ENCODE measurements at regions not wholly inside any gene's neighbourhood (a gene's known extent, or its start where the extent isn't known, plus 50 kb on each side); places are given as distances from the start of the nearest gene placed in this dataset.
A peak's percentile ranks its signal among the peaks of the same experiment; 100 is the strongest.
"Not testable (repeated sequence)": the region's sequence is repeated elsewhere in the genome, so short reads cannot be mapped to it uniquely, and the experiment has no call there.

DNA sequence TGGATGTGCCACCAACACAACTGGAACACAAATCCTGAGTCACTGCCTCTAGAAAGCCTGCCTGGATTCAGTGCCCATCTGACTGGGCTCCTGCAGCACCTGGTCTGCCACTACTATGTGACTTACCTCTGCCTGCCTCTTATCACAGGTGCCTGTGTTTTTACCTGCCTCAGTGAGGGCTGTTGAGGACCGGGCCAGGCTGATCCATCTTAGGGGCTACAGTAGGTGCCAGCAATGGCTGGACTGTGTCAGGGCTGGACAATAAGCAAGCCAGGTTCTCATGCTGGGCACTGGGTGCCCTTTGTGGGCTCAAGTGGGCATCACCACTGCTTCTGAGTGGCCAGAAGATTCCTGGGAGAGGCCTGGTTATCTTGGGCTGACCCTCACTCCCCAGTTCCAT, 948.6 kb upstream of the TPTE start:
- H3K9me3 ChIP-seq (ENCODE audit: control insufficient read depth in 2 of 3, insufficient read depth in 1 of 3, low read length in 3 of 3); H3K36me3 ChIP-seq (ENCODE audit: control insufficient read depth in 2 of 3, insufficient read depth in 3 of 3, low read length in 3 of 3); H3K27ac ChIP-seq (ENCODE audit: low read depth in 2 of 2, low read length in 2 of 2); H3K27me3 ChIP-seq (ENCODE audit: control insufficient read depth, insufficient read depth, low read length); H3K9ac ChIP-seq (ENCODE audit: low read length in 3 of 3); FAIRE-seq; H3K4me3 ChIP-seq (ENCODE audit: low read length in 3 of 3); H3K4me1 ChIP-seq (ENCODE audit: control insufficient read depth in 2 of 3, insufficient read depth in 2 of 3, low read depth in 1 of 3, low read length in 3 of 3); intact Hi-C loops (cut with DNase I): not testable (repeated sequence)
- peak in 1 of 5 donors; percentile 68 for DNase-seq

DNA sequence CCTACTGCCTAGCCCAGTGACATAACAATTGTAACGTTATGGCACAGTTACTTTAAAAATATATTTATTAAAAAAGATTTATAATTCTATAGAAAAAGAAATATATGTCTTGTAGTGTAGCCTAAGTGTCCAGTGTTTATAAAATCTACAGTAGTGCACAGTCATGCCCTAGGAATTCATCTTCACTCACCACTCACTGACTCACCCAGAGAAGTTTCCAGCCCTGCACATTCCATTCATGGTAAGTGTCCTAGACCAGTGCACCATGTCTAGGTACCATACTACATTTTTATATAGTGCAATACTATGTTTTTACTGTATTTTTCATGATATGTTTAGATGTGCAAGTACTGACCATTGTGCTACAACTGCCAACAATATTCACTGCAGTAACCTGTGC, 947.9 kb upstream of the TPTE start:
- H3K27me3 ChIP-seq (ENCODE audit: control insufficient read depth, insufficient read depth, low read length); H3K9ac ChIP-seq (ENCODE audit: low read length in 3 of 3); H3K4me3 ChIP-seq (ENCODE audit: low read length in 3 of 3); H3K36me3 ChIP-seq (ENCODE audit: control insufficient read depth in 2 of 3, insufficient read depth in 3 of 3, low read length in 3 of 3); H3K9me3 ChIP-seq (ENCODE audit: control insufficient read depth in 2 of 3, insufficient read depth in 1 of 3, low read length in 3 of 3); FAIRE-seq; intact Hi-C loops (cut with DNase I); H3K27ac ChIP-seq (ENCODE audit: low read depth in 2 of 2, low read length in 2 of 2); DNase-seq; H3K4me1 ChIP-seq (ENCODE audit: control insufficient read depth in 2 of 3, insufficient read depth in 2 of 3, low read depth in 1 of 3, low read length in 3 of 3): not testable (repeated sequence)

DNA sequence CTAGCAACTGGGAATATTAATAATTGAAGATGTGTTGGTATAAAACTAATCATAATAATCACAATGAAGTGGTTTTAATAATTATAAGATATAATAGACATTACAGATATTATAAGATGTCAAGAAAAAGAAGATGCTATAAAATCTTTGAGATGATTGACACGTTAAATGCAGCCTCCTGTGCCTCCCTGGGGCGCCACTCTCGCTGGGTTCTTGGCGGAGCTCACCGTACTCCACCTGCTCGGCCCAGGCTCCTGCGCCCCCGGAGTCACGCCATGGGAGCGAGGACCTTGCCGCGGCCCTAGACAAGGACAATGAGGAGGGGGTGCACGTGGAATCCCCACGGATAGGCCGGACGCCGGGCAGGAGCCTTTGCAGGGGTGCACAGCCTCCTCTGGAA, 942.1 kb upstream of the TPTE start:
- FAIRE-seq; H3K9me3 ChIP-seq (ENCODE audit: control insufficient read depth in 2 of 3, insufficient read depth in 1 of 3, low read length in 3 of 3); H3K9ac ChIP-seq (ENCODE audit: low read length in 3 of 3); H3K27me3 ChIP-seq (ENCODE audit: control insufficient read depth, insufficient read depth, low read length); H3K4me3 ChIP-seq (ENCODE audit: low read length in 3 of 3); H3K27ac ChIP-seq (ENCODE audit: low read depth in 2 of 2, low read length in 2 of 2); intact Hi-C loops (cut with DNase I); H3K4me1 ChIP-seq (ENCODE audit: control insufficient read depth in 2 of 3, insufficient read depth in 2 of 3, low read depth in 1 of 3, low read length in 3 of 3); H3K36me3 ChIP-seq (ENCODE audit: control insufficient read depth in 2 of 3, insufficient read depth in 3 of 3, low read length in 3 of 3): not testable (repeated sequence)
- peak in 1 of 5 donors; percentile 46 for DNase-seq

DNA sequence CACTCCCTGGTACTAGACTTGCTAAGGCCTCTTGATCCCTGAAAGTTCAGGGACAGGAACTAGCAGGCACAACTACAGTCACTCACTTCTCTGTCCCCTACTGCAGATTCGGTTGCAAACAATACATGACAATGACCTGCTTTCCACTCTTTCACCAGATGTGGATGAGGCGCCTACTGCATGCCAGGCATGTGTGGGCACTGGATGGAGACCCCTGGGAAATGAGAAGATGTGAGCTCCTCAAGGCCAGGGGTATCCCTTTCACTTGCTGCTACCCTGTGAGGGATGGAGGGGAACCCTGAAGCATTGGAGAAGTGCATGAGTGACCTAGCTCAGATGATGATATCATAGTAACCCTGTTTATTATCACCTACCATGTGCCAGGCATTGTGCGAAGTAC, 933.4 kb upstream of the TPTE start:
- FAIRE-seq, result not testable (repeated sequence)

DNA sequence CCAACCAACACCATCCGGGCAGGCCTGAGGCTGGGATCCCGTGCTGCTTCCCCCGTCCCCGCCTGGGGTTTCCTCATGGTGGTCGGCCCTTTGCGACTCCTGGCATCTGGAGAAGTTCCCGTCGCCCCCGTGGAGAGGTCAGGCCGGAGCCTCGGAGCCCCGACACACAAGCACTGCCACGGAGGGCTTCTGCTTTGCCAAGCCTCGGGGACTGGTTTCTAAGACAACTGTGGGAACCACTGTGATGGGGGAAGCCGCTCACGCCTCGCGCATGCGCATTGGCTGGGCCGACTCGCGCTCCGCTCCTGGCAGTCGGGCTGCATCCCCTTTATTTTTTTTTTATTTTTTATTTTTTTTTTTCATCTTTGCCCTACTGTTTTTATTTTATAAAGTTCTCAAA, 928.8 kb upstream of the TPTE start:
- H3K9ac ChIP-seq (ENCODE audit: low read length in 3 of 3); H3K36me3 ChIP-seq (ENCODE audit: control insufficient read depth in 2 of 3, insufficient read depth in 3 of 3, low read length in 3 of 3); H3K27me3 ChIP-seq (ENCODE audit: control insufficient read depth, insufficient read depth, low read length); H3K27ac ChIP-seq (ENCODE audit: low read depth in 2 of 2, low read length in 2 of 2); FAIRE-seq; H3K4me1 ChIP-seq (ENCODE audit: control insufficient read depth in 2 of 3, insufficient read depth in 2 of 3, low read depth in 1 of 3, low read length in 3 of 3); intact Hi-C loops (cut with DNase I); H3K4me3 ChIP-seq (ENCODE audit: low read length in 3 of 3); H3K9me3 ChIP-seq (ENCODE audit: control insufficient read depth in 2 of 3, insufficient read depth in 1 of 3, low read length in 3 of 3): not testable (repeated sequence)
- peak in 1 of 5 donors; percentile 71 for DNase-seq

More for the DNA sequence above, 933.4 kb upstream of the TPTE start:
- H3K36me3 ChIP-seq (ENCODE audit: control insufficient read depth in 2 of 3, insufficient read depth in 3 of 3, low read length in 3 of 3); H3K4me1 ChIP-seq (ENCODE audit: control insufficient read depth in 2 of 3, insufficient read depth in 2 of 3, low read depth in 1 of 3, low read length in 3 of 3); H3K9me3 ChIP-seq (ENCODE audit: control insufficient read depth in 2 of 3, insufficient read depth in 1 of 3, low read length in 3 of 3); intact Hi-C loops (cut with DNase I); H3K27ac ChIP-seq (ENCODE audit: low read depth in 2 of 2, low read length in 2 of 2); H3K9ac ChIP-seq (ENCODE audit: low read length in 3 of 3); H3K27me3 ChIP-seq (ENCODE audit: control insufficient read depth, insufficient read depth, low read length); H3K4me3 ChIP-seq (ENCODE audit: low read length in 3 of 3): not testable (repeated sequence)
- peak in 1 of 5 donors; percentile 27 for DNase-seq

DNA sequence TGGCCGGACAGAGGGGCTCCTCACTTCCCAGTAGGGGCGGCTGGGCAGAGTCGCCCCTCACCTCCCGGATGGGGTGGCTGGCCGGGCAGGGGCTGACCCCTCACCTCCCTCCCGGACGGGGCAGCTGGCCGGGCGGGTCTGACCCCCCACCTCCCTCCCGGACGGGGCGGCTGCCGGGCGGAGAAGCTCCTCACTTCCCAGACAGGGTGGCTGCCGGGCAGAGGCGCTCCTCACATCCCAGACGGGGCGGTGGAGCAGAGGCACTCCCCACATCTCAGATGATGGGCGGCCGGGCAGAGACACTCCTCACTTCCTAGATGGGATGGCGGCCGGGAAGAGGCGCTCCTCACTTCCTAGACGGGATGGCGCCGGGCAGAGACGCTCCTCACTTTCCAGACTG, 927.7 kb upstream of the TPTE start:
- DNase-seq; H3K27me3 ChIP-seq (ENCODE audit: control insufficient read depth, insufficient read depth, low read length); intact Hi-C loops (cut with DNase I); H3K4me3 ChIP-seq (ENCODE audit: low read length in 3 of 3); FAIRE-seq; H3K27ac ChIP-seq (ENCODE audit: low read depth in 2 of 2, low read length in 2 of 2); H3K4me1 ChIP-seq (ENCODE audit: control insufficient read depth in 2 of 3, insufficient read depth in 2 of 3, low read depth in 1 of 3, low read length in 3 of 3); H3K9me3 ChIP-seq (ENCODE audit: control insufficient read depth in 2 of 3, insufficient read depth in 1 of 3, low read length in 3 of 3); H3K9ac ChIP-seq (ENCODE audit: low read length in 3 of 3); H3K36me3 ChIP-seq (ENCODE audit: control insufficient read depth in 2 of 3, insufficient read depth in 3 of 3, low read length in 3 of 3): not testable (repeated sequence)

DNA sequence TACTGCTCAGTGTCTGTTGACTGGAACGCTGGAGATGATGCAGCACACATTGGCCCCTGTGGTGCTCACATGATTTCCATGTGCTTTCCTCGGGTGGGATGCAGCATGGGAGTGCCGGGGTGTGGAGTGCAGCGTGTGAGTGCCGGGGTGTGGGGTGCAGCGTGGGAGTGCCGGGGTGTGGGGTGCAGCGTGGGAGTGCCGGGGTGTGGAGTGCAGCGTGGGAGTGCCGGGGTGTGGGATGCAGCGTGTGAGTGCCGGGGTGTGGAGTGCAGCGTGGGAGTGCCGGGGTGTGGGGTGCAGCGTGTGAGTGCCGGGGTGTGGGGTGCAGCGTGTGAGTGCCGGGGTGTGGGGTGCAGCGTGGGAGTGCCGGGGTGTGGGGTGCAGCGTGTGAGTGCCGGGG, 907.4 kb upstream of the TPTE start:
- H3K9me3 ChIP-seq (ENCODE audit: control insufficient read depth in 2 of 3, insufficient read depth in 1 of 3, low read length in 3 of 3); intact Hi-C loops (cut with DNase I); DNase-seq; H3K36me3 ChIP-seq (ENCODE audit: control insufficient read depth in 2 of 3, insufficient read depth in 3 of 3, low read length in 3 of 3); H3K9ac ChIP-seq (ENCODE audit: low read length in 3 of 3); H3K4me1 ChIP-seq (ENCODE audit: control insufficient read depth in 2 of 3, insufficient read depth in 2 of 3, low read depth in 1 of 3, low read length in 3 of 3); FAIRE-seq; H3K4me3 ChIP-seq (ENCODE audit: low read length in 3 of 3); H3K27me3 ChIP-seq (ENCODE audit: control insufficient read depth, insufficient read depth, low read length); H3K27ac ChIP-seq (ENCODE audit: low read depth in 2 of 2, low read length in 2 of 2): not testable (repeated sequence)

DNA sequence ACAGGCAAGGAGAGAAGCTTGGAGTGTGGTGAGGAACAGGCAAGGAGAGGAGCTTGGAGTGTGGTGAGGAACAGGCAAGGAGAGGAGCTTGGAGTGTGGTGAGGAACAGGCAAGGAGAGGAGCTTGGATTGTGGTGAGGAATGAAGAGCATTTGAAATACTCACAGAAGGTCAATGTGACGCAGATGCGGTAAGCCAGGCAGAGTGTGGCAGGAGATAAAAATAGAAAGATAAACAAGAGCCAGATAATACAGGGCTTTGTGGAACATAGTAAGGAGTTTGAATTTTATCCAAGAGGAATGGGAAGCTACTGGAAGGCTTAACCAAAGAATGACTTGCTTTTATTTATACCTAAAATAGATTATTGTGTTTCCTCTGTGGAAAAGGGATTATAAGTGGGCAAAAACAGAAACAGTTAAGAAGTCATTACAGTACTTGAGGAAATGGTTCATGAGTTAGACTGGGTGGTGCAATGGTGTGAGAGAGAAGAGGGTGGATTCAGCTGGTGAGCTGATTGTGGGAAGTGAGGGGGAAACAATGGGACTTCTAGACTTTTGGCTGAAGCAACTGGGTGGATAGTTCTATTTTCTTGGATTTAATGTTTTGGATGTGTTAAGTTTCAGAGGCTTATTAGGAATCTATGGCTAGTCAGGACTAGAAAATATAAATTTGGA, 900.1 kb upstream of the TPTE start:
- DNase-seq; H3K9ac ChIP-seq (ENCODE audit: low read length in 3 of 3); H3K36me3 ChIP-seq (ENCODE audit: control insufficient read depth in 2 of 3, insufficient read depth in 3 of 3, low read length in 3 of 3); intact Hi-C loops (cut with DNase I); H3K9me3 ChIP-seq (ENCODE audit: control insufficient read depth in 2 of 3, insufficient read depth in 1 of 3, low read length in 3 of 3); H3K27me3 ChIP-seq (ENCODE audit: control insufficient read depth, insufficient read depth, low read length); H3K27ac ChIP-seq (ENCODE audit: low read depth in 2 of 2, low read length in 2 of 2); H3K4me1 ChIP-seq (ENCODE audit: control insufficient read depth in 2 of 3, insufficient read depth in 2 of 3, low read depth in 1 of 3, low read length in 3 of 3); H3K4me3 ChIP-seq (ENCODE audit: low read length in 3 of 3); FAIRE-seq: not testable (repeated sequence)
